GM18870 (cell line): ENCODE measurements at regions not wholly inside any gene's neighbourhood (a gene's known extent, or its start where the extent isn't known, plus 50 kb on each side); places are given as distances from the start of the nearest gene placed in this dataset.

Experiments used
- ATAC-seq: cut with Tn5 transposase; IDR thresholded peaks from one replicate; pipeline ENCODE4 v1.9.1; 2021; ENCODE audit warnings: moderate library complexity; ENCODE audit not compliant: unreplicated experiment

DNA sequence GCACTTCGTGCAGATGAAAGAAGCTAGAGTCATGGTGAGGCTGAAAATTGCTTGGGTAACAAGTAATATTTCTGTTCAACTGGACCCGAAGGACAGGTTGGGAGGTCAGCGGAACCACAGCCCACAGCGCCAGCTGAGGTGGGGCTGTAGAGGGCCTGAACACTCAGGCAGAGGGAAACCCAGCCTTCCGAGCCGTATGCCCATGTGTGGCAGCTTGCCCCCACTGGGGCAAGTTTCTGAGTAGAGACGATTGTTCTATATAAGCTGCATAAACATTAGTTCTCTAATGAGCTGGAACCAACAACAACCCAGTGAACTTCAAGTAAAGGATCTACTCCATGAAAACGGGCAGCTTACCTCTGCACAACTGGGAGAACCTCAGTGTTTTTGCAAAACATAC is 58.4 kb upstream of the TNS3 start:
- ATAC-seq: no peak

DNA sequence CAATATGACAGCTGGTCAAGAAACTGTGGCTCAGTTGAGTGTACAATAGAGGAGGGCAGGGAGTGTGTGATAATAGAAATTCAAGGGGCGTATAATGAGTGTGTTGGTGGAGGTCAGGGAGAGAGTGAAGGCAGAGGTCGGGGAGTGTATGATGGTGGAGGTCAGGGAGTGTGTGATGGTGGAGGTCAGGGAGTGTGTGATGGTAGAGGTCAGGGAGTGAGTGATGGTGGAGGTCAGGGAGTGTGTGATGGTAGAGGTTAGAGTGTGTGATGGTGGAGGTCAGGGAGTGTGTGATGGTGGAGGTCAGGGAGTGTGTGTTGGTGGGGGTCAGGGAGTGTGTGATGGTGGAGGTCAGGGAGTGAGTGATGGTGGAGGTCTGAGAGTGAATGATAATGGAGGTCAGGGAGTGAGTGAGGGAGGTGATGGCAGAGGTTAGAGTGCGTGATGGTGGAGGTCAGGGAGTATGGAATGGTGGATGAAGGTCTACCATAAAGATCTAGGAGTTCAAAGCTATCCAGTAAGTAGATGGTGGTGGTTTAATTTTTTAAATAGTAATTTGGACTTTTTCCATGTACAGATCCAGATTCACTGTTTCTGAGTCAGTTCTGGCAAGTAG is 57.7 kb upstream of the TNS3 start:
- ATAC-seq: no peak

DNA sequence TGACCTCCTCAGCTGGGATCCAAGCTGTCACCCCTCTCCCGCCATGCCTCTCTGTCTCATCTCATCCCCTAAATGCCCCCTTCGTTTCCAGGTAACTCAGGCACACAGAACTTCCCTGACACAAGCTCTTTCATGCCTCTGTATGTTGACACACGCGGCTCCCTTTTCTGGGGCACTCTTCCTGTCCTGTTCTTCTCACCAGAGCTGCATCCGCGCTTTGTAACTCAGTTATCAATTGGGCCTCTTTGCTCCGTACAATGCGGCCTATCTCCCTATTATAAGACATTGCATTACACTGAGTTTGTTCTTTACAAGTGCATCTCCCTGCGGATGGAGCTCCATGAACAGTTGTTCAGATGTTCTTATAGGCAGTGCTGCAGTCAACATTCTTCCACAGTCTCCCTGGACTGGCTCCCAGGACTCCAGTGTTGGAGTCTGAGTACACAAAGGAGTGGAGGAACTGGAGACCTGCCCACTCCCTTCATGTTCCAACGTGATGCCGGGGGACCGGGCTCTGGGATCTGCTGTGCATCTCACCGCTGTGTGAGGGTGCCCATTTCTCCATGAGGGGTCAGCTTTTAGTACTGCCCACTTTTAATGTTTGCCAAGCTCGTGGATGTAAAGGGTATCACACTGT is 56.9 kb upstream of the TNS3 start:
- no peak for ATAC-seq

DNA sequence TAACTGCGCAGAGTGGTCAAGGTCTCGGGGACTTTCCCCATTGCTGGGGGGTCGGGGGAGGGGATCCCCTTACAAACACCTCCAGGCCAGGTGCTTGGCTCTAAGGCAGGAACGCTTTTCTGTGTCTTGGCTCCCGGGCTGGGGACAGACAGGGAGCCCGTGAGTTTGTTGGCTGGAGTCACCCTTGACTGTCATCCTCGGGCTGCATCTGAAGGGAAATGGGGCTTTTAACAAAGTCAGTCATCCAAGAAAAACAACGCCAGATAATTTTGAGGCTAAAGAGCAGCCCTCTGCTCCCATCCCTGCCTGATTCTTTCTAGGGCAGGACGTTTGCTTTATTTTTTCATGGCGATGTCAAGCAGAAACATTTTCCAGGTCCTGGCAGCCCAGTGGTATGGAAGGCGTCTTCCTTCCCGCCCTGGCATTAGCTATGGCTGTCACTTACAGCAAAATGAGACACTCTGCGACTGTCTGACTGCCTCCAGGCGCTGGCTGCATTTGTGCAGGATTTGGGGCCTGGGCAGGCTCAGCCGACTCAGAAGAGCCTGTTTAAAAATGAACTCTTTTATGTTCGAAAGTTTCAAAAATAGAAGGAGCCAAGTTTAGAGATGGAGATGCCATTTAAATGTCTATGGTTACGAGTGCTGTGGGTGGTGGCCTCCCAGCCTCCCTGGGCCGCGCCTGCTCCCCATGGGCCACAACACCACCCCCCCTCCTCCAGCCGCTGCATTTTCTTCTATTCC is 54.7 kb upstream of the TNS3 start:
- no peak for ATAC-seq

DNA sequence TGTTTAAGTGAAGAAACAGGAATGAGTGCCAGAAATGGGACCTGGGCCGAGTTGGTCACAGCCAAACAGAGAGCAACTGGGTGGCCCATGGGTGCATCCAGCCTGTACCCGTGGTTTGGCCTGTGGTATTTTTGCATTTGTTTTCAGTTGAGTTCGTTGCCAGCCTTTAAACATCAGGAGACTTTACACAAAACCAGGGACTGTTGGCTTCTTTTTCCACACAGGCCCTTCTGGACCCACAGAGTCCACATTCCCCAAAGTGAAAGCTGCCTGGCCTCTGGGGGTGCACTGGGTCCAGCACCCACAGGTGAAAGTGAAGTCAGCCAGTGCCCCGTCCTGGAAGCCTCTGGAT is 54.1 kb upstream of the TNS3 start:
- ATAC-seq: no peak

DNA sequence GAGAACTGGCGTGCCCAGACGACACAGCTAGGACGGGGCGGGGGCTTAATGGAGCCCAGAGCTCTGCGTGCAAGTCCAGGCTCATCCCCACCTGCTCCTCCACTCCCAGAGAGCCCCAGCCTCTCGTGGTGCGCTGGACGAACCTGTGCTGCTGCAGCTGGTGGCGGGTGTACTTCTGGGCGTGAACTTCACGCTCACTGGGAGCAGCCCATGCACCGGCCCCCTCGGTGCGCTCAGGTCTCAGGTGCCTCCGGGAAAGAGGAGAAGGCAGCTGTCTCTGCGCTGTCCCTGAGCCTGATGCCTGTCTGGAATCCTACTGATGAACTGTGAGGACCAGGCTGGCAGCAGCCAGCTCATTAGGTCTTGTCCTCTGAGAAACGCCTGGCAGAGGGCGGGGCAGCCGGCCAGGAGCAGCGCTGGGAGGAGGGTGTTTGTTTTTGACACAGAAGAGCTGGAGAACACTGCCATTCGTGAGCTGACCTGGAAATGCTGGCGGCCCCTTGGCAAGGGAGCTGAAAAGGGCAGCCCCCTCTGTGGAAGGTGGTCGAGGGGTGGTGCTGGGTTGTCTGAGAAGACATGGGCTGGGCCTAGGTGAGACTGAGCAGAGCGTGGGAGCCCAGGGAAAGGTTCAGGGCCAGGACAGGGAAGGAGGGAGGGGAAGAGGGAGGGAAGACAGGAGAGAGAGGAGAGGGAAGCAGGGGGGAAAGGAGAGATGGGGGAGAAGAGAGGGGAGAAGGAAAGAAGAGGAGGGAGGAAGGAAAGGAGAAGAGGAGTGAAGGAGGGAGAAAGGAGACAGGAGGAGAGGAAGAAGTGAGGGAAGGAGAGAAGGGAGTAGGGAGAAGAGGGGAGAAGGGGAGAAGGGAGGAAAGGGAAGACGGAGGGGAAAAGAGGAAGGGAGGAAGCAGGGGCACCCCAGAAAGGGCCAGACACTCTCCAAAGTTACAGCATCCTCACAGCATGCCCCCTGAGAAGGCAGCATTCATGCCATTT is 53.5 kb upstream of the TNS3 start:
- ATAC-seq: no peak

DNA sequence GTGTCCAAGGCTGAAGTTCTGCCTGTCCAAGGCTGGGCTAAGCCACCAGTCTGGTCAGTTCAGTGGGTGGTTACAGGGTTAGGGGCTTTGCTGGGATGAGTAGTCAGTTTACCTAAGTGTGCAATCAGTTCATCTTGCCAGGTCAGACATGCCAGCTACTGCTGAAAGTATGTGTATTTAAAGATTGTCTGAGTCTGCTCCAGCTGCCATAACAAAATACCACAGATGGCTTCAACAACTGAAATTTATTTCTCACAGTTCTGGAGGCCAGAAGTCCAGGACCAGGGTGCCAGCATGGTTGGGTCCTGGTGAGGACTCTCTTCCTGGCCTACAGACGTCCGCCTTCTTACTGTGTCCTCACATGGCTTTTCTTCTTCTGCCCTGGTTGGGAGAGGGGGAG is 52.4 kb upstream of the TNS3 start:
- no peak for ATAC-seq

DNA sequence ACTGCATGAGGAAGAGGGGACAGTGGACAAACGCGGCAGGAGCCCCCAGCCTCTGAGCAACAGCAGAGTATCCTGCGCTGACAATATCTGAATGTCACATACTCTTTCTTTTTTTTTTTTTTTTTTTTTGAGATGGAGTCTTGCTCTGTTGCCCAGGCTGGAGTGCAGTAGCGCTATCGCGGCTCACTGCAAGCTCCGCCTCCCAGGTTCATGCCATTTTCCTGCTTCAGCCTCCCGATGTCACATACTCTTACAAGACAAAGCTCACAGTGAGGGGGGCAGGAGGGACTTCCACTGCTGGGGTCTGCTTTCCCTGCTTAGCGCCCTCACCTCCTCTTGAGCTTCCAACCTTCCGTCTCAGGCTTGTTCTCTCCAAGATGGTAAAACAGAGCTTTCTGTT is 51.2 kb upstream of the TNS3 start:
- no peak for ATAC-seq
